A673 (cell line): ENCODE measurements at regions not wholly inside any gene's neighbourhood (a gene's known extent, or its start where the extent isn't known, plus 50 kb on each side); places are given as distances from the start of the nearest gene placed in this dataset.

Experiments
- BruUV-seq: library from RNA; stranded (reverse); fragments of 400-500 nt; replicated peaks from 2 replicates; lab custom pipeline; 2021; lab: Mats Ljungman, UMichigan
- CTCF ChIA-PET: fragments of 300-600 bp; sonication (Branson Sonifier 250); formaldehyde crosslinking; loops from one replicate; lab custom pipeline; 2022; ENCODE audit warnings: antibody characterized with exemption; lab: Charles Lee
- POLR2A ChIA-PET: fragments of 300-600 bp; sonication (Branson Sonifier 250); formaldehyde crosslinking; loops from one replicate; lab custom pipeline; 2022; ENCODE audit warnings: antibody characterized with exemption; ENCODE audit not compliant: low non-redundant PET; lab: Charles Lee
- DNase-seq: peaks from one replicate; pipeline ENCODE4 v3.0.0-alpha.2; 2015; ENCODE audit warnings: low spot score
- H3K27ac ChIP-seq: fragments of 200-600 bp; sonication (generic); 2 replicates; pipeline ENCODE4 v1.5.1; 2016; ENCODE audit warnings: mixed run types, low read depth, mild to moderate bottlenecking, mixed read lengths, antibody characterized with exemption, low read length; ENCODE audit not compliant: poor library complexity, severe bottlenecking
- H3K27me3 ChIP-seq: fragments of 200-600 bp; sonication (generic); replicated peaks from 2 replicates; pipeline ENCODE4 v1.6.1; 2017; ENCODE audit warnings: mixed run types, low read depth, mild to moderate bottlenecking, mixed read lengths, antibody characterized with exemption, low read length; ENCODE audit not compliant: insufficient read depth, poor library complexity
- H3K36me3 ChIP-seq: fragments of 200-600 bp; sonication (generic); 2 replicates; pipeline ENCODE4 v1.6.1; 2016; ENCODE audit warnings: mixed run types, mild to moderate bottlenecking, mixed read lengths, antibody characterized with exemption, low read length; ENCODE audit not compliant: insufficient read depth, poor library complexity, severe bottlenecking
- H3K4me1 ChIP-seq: fragments of 200-600 bp; sonication (generic); 2 replicates; pipeline ENCODE4 v1.6.1; 2017; ENCODE audit warnings: mixed run types, mild to moderate bottlenecking, mixed read lengths, antibody characterized with exemption, low read length; ENCODE audit not compliant: insufficient read depth, poor library complexity, severe bottlenecking
- H3K4me3 ChIP-seq: fragments of 200-600 bp; sonication (generic); 2 replicates; pipeline ENCODE4 v1.5.1; 2016; ENCODE audit warnings: low read depth, mixed run types, mild to moderate bottlenecking, mixed read lengths, low read length; ENCODE audit not compliant: poor library complexity, severe bottlenecking
- H3K9me3 ChIP-seq: fragments of 200-600 bp; sonication (generic); 2 replicates; pipeline ENCODE4 v1.6.1; 2016; ENCODE audit warnings: mixed run types, low read depth, mild to moderate bottlenecking, mixed read lengths, antibody characterized with exemption, low read length; ENCODE audit not compliant: poor library complexity, severe bottlenecking
- EZH2 ChIP-seq: fragments of 200-600 bp; sonication (generic); IDR thresholded peaks from 2 replicates; pipeline ENCODE4 v1.6.1; 2017; ENCODE audit warnings: borderline replicate concordance, low read depth, mild to moderate bottlenecking, mixed read lengths, antibody characterized with exemption, low read length; ENCODE audit not compliant: poor library complexity, severe bottlenecking
- intact Hi-C: fragments of 100-400 bp; cut with micrococcal nuclease; formaldehyde crosslinking; loops from one replicate; pipeline ENCODE4 v1.10.0; 2022; ENCODE audit not compliant: unreplicated experiment
- TF ChIP-seq, protein P1 (sequence below): fragments of 300-800, 200-600 bp; sonication (generic); conservative IDR thresholded peaks from 2 replicates; pipeline ENCODE4 v1.5.1; 2017; ENCODE audit warnings: low read depth, mild to moderate bottlenecking, antibody characterized with exemption, low read length, moderate library complexity, mixed read lengths

DNA sequence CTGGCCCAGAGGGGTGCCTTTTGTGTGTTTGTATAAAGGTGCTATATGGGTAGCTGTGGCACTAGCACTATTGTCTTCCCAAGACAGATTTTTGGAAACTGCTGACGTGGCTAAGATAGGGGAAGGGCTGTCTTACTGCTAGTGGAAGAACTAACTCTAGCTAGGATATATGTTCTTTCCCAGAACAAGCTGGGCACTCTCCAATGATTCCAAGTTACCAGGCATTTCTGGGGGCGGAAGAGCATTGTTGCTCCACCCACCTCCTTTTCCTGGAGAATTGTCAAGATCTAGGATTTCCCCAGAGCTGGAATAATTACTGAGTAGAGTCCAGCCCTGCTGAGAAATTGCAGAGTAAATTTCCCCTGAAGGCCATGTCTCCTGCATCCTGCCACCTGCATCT, 408.3 kb downstream of the KLF5 start:
- Histone ChIP-seq H3K36me3 (no peaks in the 10 kb centered on the region), H3K4me1 (peaks cover 8% of the 10 kb centered on the region), H3K4me3 (no peak overlapping the region), H3K27ac (no peak overlapping the region), H3K27me3 (no peaks in the 10 kb centered on the region), H3K9me3 (no peaks in the 10 kb centered on the region)
- no peak for DNase-seq
- TF ChIP-seq, protein P1, sequence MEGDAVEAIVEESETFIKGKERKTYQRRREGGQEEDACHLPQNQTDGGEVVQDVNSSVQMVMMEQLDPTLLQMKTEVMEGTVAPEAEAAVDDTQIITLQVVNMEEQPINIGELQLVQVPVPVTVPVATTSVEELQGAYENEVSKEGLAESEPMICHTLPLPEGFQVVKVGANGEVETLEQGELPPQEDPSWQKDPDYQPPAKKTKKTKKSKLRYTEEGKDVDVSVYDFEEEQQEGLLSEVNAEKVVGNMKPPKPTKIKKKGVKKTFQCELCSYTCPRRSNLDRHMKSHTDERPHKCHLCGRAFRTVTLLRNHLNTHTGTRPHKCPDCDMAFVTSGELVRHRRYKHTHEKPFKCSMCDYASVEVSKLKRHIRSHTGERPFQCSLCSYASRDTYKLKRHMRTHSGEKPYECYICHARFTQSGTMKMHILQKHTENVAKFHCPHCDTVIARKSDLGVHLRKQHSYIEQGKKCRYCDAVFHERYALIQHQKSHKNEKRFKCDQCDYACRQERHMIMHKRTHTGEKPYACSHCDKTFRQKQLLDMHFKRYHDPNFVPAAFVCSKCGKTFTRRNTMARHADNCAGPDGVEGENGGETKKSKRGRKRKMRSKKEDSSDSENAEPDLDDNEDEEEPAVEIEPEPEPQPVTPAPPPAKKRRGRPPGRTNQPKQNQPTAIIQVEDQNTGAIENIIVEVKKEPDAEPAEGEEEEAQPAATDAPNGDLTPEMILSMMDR: no peak
- no peak for TF ChIP-seq EZH2
- ChIA-PET CTCF (no interaction called here), POLR2A (no interaction called here)
- intact Hi-C loops: no loop called here
- no TSS peak for BruUV-seq

DNA sequence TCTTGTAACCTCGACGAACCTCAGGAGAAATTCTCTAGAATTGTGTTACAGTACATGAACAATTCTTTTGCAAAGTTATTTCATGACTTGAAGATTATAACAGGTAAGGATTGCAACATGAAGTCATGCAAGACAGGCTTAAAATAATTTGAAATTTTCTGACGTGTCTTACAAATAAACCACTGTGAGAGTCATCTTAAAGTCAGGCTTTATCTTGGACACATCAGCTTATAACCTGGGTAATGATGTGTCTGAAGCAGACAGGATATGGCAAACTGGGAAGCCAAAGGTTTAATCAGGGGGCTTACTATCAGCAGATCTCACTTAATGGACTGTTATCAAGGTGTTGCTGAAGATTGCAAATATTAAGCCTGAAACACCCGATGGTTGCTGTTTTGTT, 407.8 kb downstream of the KLF5 start:
- H3K36me3 ChIP-seq: no peaks in the 10 kb centered on the region
- H3K9me3 ChIP-seq: no peaks in the 10 kb centered on the region
- DNase-seq: no peak
- H3K4me1 ChIP-seq: peaks cover 8% of the 10 kb centered on the region
- no TSS peak for BruUV-seq
- H3K4me3 ChIP-seq: no peak overlapping the region
- H3K27me3 ChIP-seq: no peaks in the 10 kb centered on the region
- POLR2A ChIA-PET: no interaction called here
- H3K27ac ChIP-seq: no peak overlapping the region
- intact Hi-C loops: no loop called here
- CTCF ChIA-PET: interaction anchor here (0.5 kb wide), 1 partner anchor 626 kb away, joined by 3 read pairs; no protein-coding TSS in a partner anchor
- TF ChIP-seq, protein P1: no peak
- TF ChIP-seq EZH2: no peak

DNA sequence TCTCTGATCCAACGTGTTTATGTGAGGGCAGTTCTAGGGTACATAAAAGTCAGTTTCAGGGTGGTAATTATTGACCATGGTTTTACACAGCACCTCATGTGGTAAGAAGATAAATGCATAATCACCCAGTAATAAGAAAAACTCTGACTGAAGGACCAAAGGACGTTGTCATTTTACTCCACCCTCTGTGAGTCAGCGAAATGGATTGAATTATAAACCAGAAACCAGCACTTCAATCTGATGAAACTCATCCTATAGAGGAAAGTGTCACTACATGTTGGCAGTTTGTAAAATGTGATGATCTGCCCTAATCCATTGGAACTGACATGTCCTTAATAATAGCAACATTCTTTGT, 406.8 kb downstream of the KLF5 start:
- H3K4me3 ChIP-seq: no peak overlapping the region
- peak; percentile 35 for DNase-seq
- intact Hi-C loops: no loop called here
- TF ChIP-seq EZH2: no peak
- TF ChIP-seq, protein P1: no peak
- no peaks in the 10 kb centered on the region for H3K9me3 ChIP-seq
- no peaks in the 10 kb centered on the region for H3K27me3 ChIP-seq
- peaks cover 8% of the 10 kb centered on the region for H3K4me1 ChIP-seq
- ChIA-PET POLR2A (no interaction called here), CTCF (no interaction called here)
- peak overlapping the region; percentile 27 for H3K27ac ChIP-seq
- BruUV-seq: no TSS peak
- H3K36me3 ChIP-seq: no peaks in the 10 kb centered on the region
